GM21367 (cell line): ENCODE measurements at regions not wholly inside any gene's neighbourhood (a gene's known extent, or its start where the extent isn't known, plus 50 kb on each side); places are given as distances from the start of the nearest gene placed in this dataset.
"Not testable (repeated sequence)": the region's sequence is repeated elsewhere in the genome, so short reads cannot be mapped to it uniquely, and the experiment has no call there.

Source experiments
- ATAC-seq: cut with Tn5 transposase; IDR thresholded peaks from one replicate; pipeline ENCODE4 v1.9.1; 2021; ENCODE audit not compliant: unreplicated experiment

DNA sequence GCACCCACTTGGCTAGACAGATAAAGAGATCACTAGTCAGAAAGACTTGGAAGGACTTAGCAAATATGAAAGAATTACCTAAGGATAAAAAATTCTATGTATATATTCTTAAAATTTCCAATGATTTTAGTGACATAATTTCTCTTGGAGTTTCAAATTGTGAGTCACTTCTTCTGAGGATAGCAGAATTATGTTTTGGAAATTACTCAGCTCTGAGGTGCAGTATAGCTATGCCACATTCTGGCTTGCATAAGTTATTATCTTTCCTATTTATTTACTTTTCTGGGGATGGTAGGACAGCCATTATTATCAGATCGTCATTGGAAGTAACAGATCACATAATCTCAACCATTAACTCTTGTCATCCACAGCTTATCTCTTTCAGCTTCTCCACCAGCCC is 853.5 kb downstream of the TRIML1 start:
- no peak for ATAC-seq

GRCh38 chr4:188993871-188994270 is 854.6 kb downstream of the TRIML1 start:
- ATAC-seq, result no peak

GRCh38 chr4:189001283-189001970 is 862.2 kb downstream of the TRIML1 start:
- ATAC-seq, result no peak

DNA sequence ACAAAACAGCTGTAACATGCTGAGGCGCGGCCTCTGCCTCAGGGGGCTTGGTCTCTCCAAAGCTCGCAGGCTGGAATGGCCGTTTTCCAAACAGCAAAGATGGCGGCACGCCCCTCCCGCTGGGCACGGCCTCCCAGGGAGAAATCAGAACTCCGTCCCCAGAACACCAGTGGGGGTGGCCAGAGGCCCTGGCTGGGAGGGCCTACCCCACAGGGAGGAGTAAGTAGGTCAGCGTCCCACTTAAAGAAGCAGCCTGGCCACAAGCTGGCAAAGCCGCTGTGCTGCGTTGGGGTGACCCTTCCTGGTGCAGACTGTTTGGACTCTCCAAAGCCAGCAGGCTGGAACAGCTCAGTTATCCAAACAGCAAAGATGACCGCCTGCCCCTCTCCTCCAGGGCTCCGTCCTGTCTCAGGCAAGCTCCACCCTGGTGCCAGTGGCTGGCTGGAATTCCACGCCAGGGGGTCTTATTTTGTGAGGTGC is 862.8 kb downstream of the TRIML1 start:
- ATAC-seq, result no peak

DNA sequence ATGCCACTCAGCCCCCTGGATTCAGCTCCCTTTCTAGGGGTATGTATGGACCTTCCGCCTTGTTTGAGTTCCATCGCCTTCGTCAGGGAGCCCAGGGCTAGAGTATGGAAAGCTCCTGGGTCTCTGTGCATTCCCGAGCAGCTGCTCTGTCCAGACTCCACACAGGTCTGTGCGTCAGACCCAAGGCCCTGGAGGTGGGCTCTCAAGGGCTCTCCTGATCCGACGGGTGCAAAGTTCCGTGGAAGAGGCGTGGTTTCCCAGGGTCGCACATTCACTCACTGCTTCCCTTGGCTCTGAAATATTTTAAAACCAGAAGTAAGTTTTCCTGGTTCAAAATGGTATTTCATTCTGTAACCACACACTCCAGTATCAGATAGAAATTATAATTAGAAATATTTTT is 863.2 kb downstream of the TRIML1 start:
- no peak for ATAC-seq

- not testable (repeated sequence) for ATAC-seq
Measured at GRCh38 chr4:189010452-189011217, 871.4 kb downstream of the TRIML1 start.

GRCh38 chr4:189021831-189022230 is 882.6 kb downstream of the TRIML1 start:
- no peak for ATAC-seq

GRCh38 chr4:189022440-189023035 is 883.3 kb downstream of the TRIML1 start:
- ATAC-seq, result no peak

GRCh38 chr4:189029976-189030504 is 890.8 kb downstream of the TRIML1 start:
- no peak for ATAC-seq

GRCh38 chr4:189032606-189033338 is 893.5 kb downstream of the TRIML1 start:
- ATAC-seq, result no peak

GRCh38 chr4:189033801-189034347 is 894.6 kb downstream of the TRIML1 start:
- ATAC-seq, result no peak

GRCh38 chr4:189035091-189035490 is 895.9 kb downstream of the TRIML1 start:
- no peak for ATAC-seq

- ATAC-seq, result no peak
Measured at GRCh38 chr4:189035654-189036053, 896.4 kb downstream of the TRIML1 start.

GRCh38 chr4:189036906-189037305 is 897.7 kb downstream of the TRIML1 start:
- no peak for ATAC-seq

- ATAC-seq, result no peak
Measured at GRCh38 chr4:189046642-189047041, 894.0 kb upstream of the FRG1 start.

DNA sequence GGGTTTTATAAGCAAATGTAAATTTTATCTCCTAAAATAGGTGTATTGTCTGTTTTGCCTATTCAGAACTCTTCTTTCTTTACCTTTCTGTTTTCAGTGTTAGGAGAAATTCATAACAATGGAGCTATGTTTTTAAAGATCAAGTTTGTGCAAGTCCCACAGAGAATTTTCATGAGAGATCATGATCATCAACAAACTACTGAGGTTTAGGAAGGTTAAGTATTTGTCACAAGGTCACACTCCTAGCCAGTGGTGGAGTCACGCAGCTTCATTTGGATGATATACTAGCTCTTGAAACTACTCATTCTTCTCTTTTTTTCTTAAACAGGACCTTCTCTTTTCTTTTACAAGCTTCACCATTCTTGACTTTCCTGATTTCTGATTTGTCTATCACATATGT is 892.6 kb upstream of the FRG1 start:
- ATAC-seq, result no peak

DNA sequence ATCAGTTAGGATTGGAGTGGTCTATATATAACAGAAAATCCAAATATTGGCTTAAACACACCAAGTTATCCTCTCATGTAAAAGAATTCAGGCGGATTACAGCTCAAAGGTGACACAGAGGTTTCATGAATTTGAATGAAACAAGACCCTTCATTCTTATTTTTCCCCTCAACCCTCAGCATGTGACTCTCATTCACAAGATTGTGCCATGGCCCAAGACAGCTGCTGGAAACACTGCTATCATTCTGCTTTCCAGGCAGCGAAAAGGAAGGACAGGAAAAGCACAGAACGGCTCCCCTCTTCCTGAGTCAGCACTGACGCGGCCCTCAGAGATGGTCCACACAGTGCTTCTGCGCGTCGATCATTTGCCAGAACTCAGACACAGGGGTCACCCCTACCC is 891.0 kb upstream of the FRG1 start:
- no peak for ATAC-seq

- no peak for ATAC-seq
Measured at GRCh38 chr4:189050643-189051042, 890.0 kb upstream of the FRG1 start.

GRCh38 chr4:189053621-189054020 is 887.1 kb upstream of the FRG1 start:
- no peak for ATAC-seq

DNA sequence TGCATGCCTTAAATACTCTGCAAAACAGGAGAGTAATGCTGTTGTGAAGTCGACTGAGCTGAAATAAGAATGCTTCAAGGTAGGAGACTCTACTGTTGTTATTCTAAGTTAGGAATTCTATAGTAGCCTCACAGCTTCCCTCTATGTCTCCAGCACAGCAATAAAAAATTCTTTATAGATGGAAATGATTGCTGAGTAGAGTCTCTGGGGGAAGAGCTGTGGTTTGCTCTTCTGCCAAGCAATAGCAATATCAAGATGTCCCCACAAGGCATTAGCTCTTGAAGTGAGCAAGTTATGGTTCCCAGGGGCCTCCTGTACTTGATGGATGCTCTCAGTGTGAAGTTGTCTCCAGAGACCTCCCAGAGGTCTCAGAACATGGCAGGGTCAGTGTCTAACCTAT is 880.6 kb upstream of the FRG1 start:
- no peak for ATAC-seq
